ENCODE measurements at regions not wholly inside any gene's neighbourhood (a gene's known extent, or its start where the extent isn't known, plus 50 kb on each side); places are given as distances from the start of the nearest gene placed in this dataset.

GRCh38 chr16:6864244-6864643 lies 468.4 kb upstream of the RBFOX1 start:
- no peaks in the 10 kb centered on the region for H3K9me3 ChIP-seq (ENCODE audit: insufficient read depth, low read length)
- H3K27me3 ChIP-seq (ENCODE audit: low read depth, low read length): no peaks in the 10 kb centered on the region
- no peaks in the 10 kb centered on the region for H4K20me1 ChIP-seq (ENCODE audit: insufficient read depth, low read length)
- no peak overlapping the region for H3K9ac ChIP-seq (ENCODE audit: low read length)
- no peak overlapping the region for H3K4me3 ChIP-seq (ENCODE audit: low read length)
- H3K79me2 ChIP-seq (ENCODE audit: low read length): no peaks in the 10 kb centered on the region
- H3K4me1 ChIP-seq (ENCODE audit: low read length): no peaks in the 10 kb centered on the region
- no peaks in the 10 kb centered on the region for H3K36me3 ChIP-seq (replicated peaks; ENCODE audit: low read depth, low read length)
- H3K27ac ChIP-seq (ENCODE audit: low read length): no peak overlapping the region
- no peak for TF ChIP-seq CTCF (IDR thresholded peaks at IDR 0.05; ENCODE audit: low read depth, low read length)
- TF ChIP-seq EZH2phosphoT487 (IDR thresholded peaks at IDR 0.05; ENCODE audit: low read depth): no peak
- no peak overlapping the region for H2AFZ ChIP-seq (ENCODE audit: low read depth, low read length)
- no peak overlapping the region for H3K4me2 ChIP-seq (ENCODE audit: low read length)

GRCh38 chr16:6863135-6863534 lies 469.5 kb upstream of the RBFOX1 start:
- H4K20me1 ChIP-seq (ENCODE audit: insufficient read depth, low read length): no peaks in the 10 kb centered on the region
- no peak overlapping the region for H3K27ac ChIP-seq (ENCODE audit: low read length)
- H3K9me3 ChIP-seq (ENCODE audit: insufficient read depth, low read length): no peaks in the 10 kb centered on the region
- no peaks in the 10 kb centered on the region for H3K36me3 ChIP-seq (replicated peaks; ENCODE audit: low read depth, low read length)
- no peak overlapping the region for H3K4me3 ChIP-seq (ENCODE audit: low read length)
- H3K9ac ChIP-seq (ENCODE audit: low read length): no peak overlapping the region
- no peak overlapping the region for H3K4me2 ChIP-seq (ENCODE audit: low read length)
- no peak overlapping the region for H2AFZ ChIP-seq (ENCODE audit: low read depth, low read length)
- no peaks in the 10 kb centered on the region for H3K79me2 ChIP-seq (ENCODE audit: low read length)
- no peaks in the 10 kb centered on the region for H3K27me3 ChIP-seq (ENCODE audit: low read depth, low read length)
- TF ChIP-seq CTCF (IDR thresholded peaks at IDR 0.05; ENCODE audit: low read depth, low read length): no peak
- TF ChIP-seq EZH2phosphoT487 (IDR thresholded peaks at IDR 0.05; ENCODE audit: low read depth): no peak
- H3K4me1 ChIP-seq (ENCODE audit: low read length): no peaks in the 10 kb centered on the region

- Histone ChIP-seq H3K4me3 (ENCODE audit: low read length) (no peak overlapping the region), H3K79me2 (ENCODE audit: low read length) (no peaks in the 10 kb centered on the region), H4K20me1 (ENCODE audit: insufficient read depth, low read length) (no peaks in the 10 kb centered on the region), H2AFZ (ENCODE audit: low read depth, low read length) (no peak overlapping the region), H3K4me2 (ENCODE audit: low read length) (no peak overlapping the region), H3K4me1 (ENCODE audit: low read length) (no peaks in the 10 kb centered on the region), H3K27me3 (ENCODE audit: low read depth, low read length) (no peaks in the 10 kb centered on the region), H3K9ac (ENCODE audit: low read length) (no peak overlapping the region), H3K27ac (ENCODE audit: low read length) (no peak overlapping the region), H3K9me3 (ENCODE audit: insufficient read depth, low read length) (no peaks in the 10 kb centered on the region), H3K36me3 (replicated peaks; ENCODE audit: low read depth, low read length) (no peaks in the 10 kb centered on the region)
- TF ChIP-seq EZH2phosphoT487 (IDR thresholded peaks at IDR 0.05; ENCODE audit: low read depth): no peak
- TF ChIP-seq CTCF (IDR thresholded peaks at IDR 0.05; ENCODE audit: low read depth, low read length): no peak
These were observed 470.7 kb upstream of the RBFOX1 start for GRCh38 chr16:6861815-6862477.

GRCh38 chr16:6861135-6861814 lies 471.4 kb upstream of the RBFOX1 start:
- Histone ChIP-seq H3K79me2 (ENCODE audit: low read length) (no peaks in the 10 kb centered on the region), H3K27me3 (ENCODE audit: low read depth, low read length) (no peaks in the 10 kb centered on the region), H3K4me2 (ENCODE audit: low read length) (no peak overlapping the region), H2AFZ (ENCODE audit: low read depth, low read length) (no peak overlapping the region), H3K27ac (ENCODE audit: low read length) (no peak overlapping the region), H3K9ac (ENCODE audit: low read length) (no peak overlapping the region), H4K20me1 (ENCODE audit: insufficient read depth, low read length) (no peaks in the 10 kb centered on the region), H3K4me3 (ENCODE audit: low read length) (no peak overlapping the region), H3K9me3 (ENCODE audit: insufficient read depth, low read length) (no peaks in the 10 kb centered on the region), H3K36me3 (replicated peaks; ENCODE audit: low read depth, low read length) (no peaks in the 10 kb centered on the region), H3K4me1 (ENCODE audit: low read length) (no peaks in the 10 kb centered on the region)
- TF ChIP-seq EZH2phosphoT487 (IDR thresholded peaks at IDR 0.05; ENCODE audit: low read depth) (no peak), CTCF (IDR thresholded peaks at IDR 0.05; ENCODE audit: low read depth, low read length) (no peak)
